MM.1S (cell line): ENCODE measurements at regions not wholly inside any gene's neighbourhood (a gene's known extent, or its start where the extent isn't known, plus 50 kb on each side); places are given as distances from the start of the nearest gene placed in this dataset.

Source experiments
- DNase-seq: peaks from one replicate; pipeline ENCODE4 v3.0.0-alpha.2; 2015
- H2AFZ ChIP-seq: fragments of 300-600 bp; sonication (generic); 2 replicates; pipeline ENCODE4 v1.6.0; 2016; ENCODE audit warnings: antibody characterized with exemption, low read length
- H3F3A ChIP-seq: fragments of 300-600 bp; sonication (generic); 2 replicates; pipeline ENCODE4 v1.6.1; 2016; ENCODE audit warnings: mild to moderate bottlenecking, antibody characterized with exemption, low read length, moderate library complexity, mixed read lengths; ENCODE audit not compliant: insufficient read depth
- H3K27ac ChIP-seq: fragments of 300-600 bp; sonication (generic); 2 replicates; pipeline ENCODE4 v1.5.1; 2016; ENCODE audit warnings: mild to moderate bottlenecking, low read length
- H3K27me3 ChIP-seq: fragments of 300-600 bp; sonication (generic); replicated peaks from 2 replicates; pipeline ENCODE4 v1.6.0; 2016; ENCODE audit warnings: low read length; ENCODE audit not compliant: insufficient read depth
- H3K36me3 ChIP-seq: fragments of 300-600 bp; sonication (generic); replicated peaks from 2 replicates; pipeline ENCODE4 v1.6.1; 2016; ENCODE audit warnings: mild to moderate bottlenecking, low read length, mixed read lengths; ENCODE audit not compliant: insufficient read depth
- H3K4me1 ChIP-seq: fragments of 300-600 bp; sonication (generic); 2 replicates; pipeline ENCODE4 v1.6.1; 2016; ENCODE audit warnings: low read length, mixed read lengths
- H3K4me2 ChIP-seq: fragments of 300-600 bp; sonication (generic); 2 replicates; pipeline ENCODE4 v1.6.0; 2016; ENCODE audit warnings: low read depth, low read length
- H3K4me3 ChIP-seq: fragments of 300-600 bp; sonication (generic); 2 replicates; pipeline ENCODE4 v1.5.1; 2016; ENCODE audit warnings: low read length, mixed read lengths
- H3K79me2 ChIP-seq: fragments of 300-600 bp; sonication (generic); 2 replicates; pipeline ENCODE4 v1.6.1; 2016; ENCODE audit warnings: mixed run types, low read length, mixed read lengths
- H3K9ac ChIP-seq: fragments of 300-600 bp; sonication (generic); 2 replicates; pipeline ENCODE4 v1.6.1; 2016; ENCODE audit warnings: low read length, mixed read lengths
- H3K9me2 ChIP-seq: fragments of 300-600 bp; sonication (generic); replicated peaks from 2 replicates; pipeline ENCODE4 v1.6.1; 2016; ENCODE audit warnings: mild to moderate bottlenecking, low read length, mixed read lengths; ENCODE audit not compliant: insufficient read depth
- H3K9me3 ChIP-seq: fragments of 300-600 bp; sonication (generic); replicated peaks from 2 replicates; pipeline ENCODE4 v1.6.1; 2016; ENCODE audit warnings: mild to moderate bottlenecking, low read length, mixed read lengths; ENCODE audit not compliant: insufficient read depth
- H4K20me1 ChIP-seq: fragments of 300-600 bp; sonication (generic); 2 replicates; pipeline ENCODE4 v1.6.1; 2016; ENCODE audit warnings: mild to moderate bottlenecking, low read length, moderate library complexity, mixed read lengths; ENCODE audit not compliant: insufficient read depth
- EZH2 ChIP-seq: fragments of 300-600 bp; sonication (generic); optimal IDR thresholded peaks from 2 replicates; pipeline ENCODE3; 2017; ENCODE audit warnings: low read depth, mild to moderate bottlenecking, antibody characterized with exemption, low read length, mixed read lengths
- EZH2phosphoT487 ChIP-seq: fragments of 300-600 bp; sonication (generic); IDR thresholded peaks from 2 replicates; pipeline ENCODE4 v1.6.1; 2018; ENCODE audit warnings: antibody characterized with exemption, low read length
- TF ChIP-seq, protein P1 (sequence below): fragments of 300-600 bp; sonication (generic); IDR thresholded peaks from 2 replicates; pipeline ENCODE4 v1.5.1; 2016; ENCODE audit warnings: antibody characterized with exemption, low read length, mixed read lengths

DNA sequence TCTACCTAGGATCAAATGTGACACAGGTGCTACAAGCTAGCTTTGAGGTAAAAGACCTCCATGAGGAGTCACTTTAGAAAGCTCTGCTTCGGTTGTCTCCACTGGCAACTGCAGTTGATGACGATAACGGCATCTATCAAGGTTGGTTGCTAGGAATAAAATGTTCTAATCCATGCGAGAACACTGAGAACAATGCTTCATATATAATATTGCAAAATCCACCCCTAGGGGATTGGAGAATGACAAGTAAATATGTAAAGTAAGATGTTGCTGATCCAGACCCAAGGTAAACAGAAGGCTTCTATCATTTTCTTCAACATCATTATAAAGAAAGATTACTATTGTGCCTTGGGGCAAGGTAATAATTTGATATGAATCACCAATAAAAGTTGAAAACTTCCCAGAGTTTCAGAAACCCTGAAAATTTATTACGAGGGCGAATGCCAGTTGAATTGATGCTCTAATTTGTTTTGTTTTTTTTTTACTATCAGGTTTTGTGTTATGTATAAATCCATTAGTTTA is 1003.4 kb downstream of the CDH18 start:
- Histone ChIP-seq H3K4me2 (no peak overlapping the region), H3K4me3 (no peak overlapping the region), H4K20me1 (no peaks in the 10 kb centered on the region), H3K36me3 (no peaks in the 10 kb centered on the region), H3K9me2 (no peaks in the 10 kb centered on the region), H2AFZ (no peak overlapping the region), H3K27ac (no peak overlapping the region), H3K9me3 (no peaks in the 10 kb centered on the region), H3K4me1 (no peaks in the 10 kb centered on the region), H3K9ac (no peak overlapping the region), H3K79me2 (no peaks in the 10 kb centered on the region), H3K27me3 (no peaks in the 10 kb centered on the region), H3F3A (no peaks in the 10 kb centered on the region)
- no peak for DNase-seq
- TF ChIP-seq EZH2 (no peak), EZH2phosphoT487 (no peak)
- TF ChIP-seq, protein P1, sequence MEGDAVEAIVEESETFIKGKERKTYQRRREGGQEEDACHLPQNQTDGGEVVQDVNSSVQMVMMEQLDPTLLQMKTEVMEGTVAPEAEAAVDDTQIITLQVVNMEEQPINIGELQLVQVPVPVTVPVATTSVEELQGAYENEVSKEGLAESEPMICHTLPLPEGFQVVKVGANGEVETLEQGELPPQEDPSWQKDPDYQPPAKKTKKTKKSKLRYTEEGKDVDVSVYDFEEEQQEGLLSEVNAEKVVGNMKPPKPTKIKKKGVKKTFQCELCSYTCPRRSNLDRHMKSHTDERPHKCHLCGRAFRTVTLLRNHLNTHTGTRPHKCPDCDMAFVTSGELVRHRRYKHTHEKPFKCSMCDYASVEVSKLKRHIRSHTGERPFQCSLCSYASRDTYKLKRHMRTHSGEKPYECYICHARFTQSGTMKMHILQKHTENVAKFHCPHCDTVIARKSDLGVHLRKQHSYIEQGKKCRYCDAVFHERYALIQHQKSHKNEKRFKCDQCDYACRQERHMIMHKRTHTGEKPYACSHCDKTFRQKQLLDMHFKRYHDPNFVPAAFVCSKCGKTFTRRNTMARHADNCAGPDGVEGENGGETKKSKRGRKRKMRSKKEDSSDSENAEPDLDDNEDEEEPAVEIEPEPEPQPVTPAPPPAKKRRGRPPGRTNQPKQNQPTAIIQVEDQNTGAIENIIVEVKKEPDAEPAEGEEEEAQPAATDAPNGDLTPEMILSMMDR, result no peak

DNA sequence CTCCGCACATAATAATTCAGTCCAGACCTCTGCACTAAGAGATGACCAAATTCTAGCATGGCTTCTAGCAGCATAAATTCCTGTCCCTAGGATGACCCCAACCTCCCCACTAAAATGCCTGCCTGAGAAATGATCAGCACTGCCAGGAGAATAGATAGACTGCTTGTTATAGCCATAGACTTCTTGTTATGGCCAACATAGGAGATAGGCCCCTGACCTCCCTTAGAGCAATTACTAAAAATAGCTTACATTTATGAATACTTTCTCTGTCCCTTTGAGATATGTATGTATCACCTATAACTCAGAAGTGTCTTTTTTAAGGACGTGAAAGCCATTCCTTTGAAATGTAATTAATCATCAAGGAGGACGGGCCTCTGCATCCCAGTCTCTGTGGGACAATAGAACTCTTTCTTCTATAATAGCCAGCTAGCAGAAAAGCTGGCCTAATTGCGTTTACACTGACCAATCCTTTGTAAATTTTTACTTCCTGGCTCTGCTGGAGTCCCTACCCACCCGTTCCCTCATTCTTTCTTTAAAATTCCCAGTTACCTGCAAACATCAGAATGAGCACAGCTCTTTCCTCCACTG is 1002.7 kb downstream of the CDH18 start:
- H3K79me2 ChIP-seq, result no peaks in the 10 kb centered on the region
- H3K4me3 ChIP-seq, result no peak overlapping the region
- H2AFZ ChIP-seq, result no peak overlapping the region
- H3K9me3 ChIP-seq, result no peaks in the 10 kb centered on the region
- H3K27me3 ChIP-seq, result no peaks in the 10 kb centered on the region
- no peaks in the 10 kb centered on the region for H3F3A ChIP-seq
- H3K9ac ChIP-seq, result no peak overlapping the region
- H3K4me1 ChIP-seq, result no peaks in the 10 kb centered on the region
- no peak overlapping the region for H3K27ac ChIP-seq
- H3K36me3 ChIP-seq, result no peaks in the 10 kb centered on the region
- no peak overlapping the region for H3K4me2 ChIP-seq
- TF ChIP-seq EZH2phosphoT487 (no peak), EZH2 (no peak)
- TF ChIP-seq, protein P1, result no peak
- H4K20me1 ChIP-seq, result no peaks in the 10 kb centered on the region
- no peaks in the 10 kb centered on the region for H3K9me2 ChIP-seq
- no peak for DNase-seq

DNA sequence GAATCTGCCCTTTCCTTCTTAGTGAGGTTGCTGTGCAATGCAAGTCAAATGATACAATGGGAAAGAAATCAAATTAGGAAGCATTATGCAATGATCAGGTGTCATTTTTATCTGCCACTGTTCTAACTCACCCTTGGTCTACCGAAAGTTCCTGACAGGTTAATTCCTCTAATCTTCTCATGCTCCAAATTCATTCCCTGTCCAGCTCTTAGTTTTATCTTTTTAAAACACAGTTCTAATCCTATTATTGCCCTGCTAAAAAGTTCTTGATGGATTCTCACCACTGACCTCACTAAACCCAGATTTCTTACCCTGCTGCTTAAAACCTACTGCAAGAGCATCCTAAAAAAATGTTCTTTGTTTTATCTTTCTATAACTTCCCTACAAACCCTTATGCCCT is 1000.9 kb downstream of the CDH18 start:
- no peaks in the 10 kb centered on the region for H3K9me2 ChIP-seq
- no peak overlapping the region for H3K27ac ChIP-seq
- H3K4me3 ChIP-seq, result no peak overlapping the region
- no peak overlapping the region for H2AFZ ChIP-seq
- H3K9me3 ChIP-seq, result no peaks in the 10 kb centered on the region
- no peak for TF ChIP-seq EZH2phosphoT487
- TF ChIP-seq EZH2, result no peak
- TF ChIP-seq, protein P1, result no peak
- H4K20me1 ChIP-seq, result no peaks in the 10 kb centered on the region
- no peaks in the 10 kb centered on the region for H3K27me3 ChIP-seq
- no peak overlapping the region for H3K4me2 ChIP-seq
- H3K9ac ChIP-seq, result no peak overlapping the region
- no peaks in the 10 kb centered on the region for H3F3A ChIP-seq
- no peaks in the 10 kb centered on the region for H3K79me2 ChIP-seq
- no peak for DNase-seq
- no peaks in the 10 kb centered on the region for H3K4me1 ChIP-seq
- no peaks in the 10 kb centered on the region for H3K36me3 ChIP-seq
